Osteocyte (in vitro differentiated cells): ENCODE measurements at regions not wholly inside any gene's neighbourhood (a gene's known extent, or its start where the extent isn't known, plus 50 kb on each side); places are given as distances from the start of the nearest gene placed in this dataset.

ENCODE experiments used
- DNase-seq: peaks from one replicate; pipeline ENCODE4 v3.0.0; 2021; ENCODE audit warnings: mixed read lengths; ENCODE audit not compliant: unreplicated experiment; ENCODE audit errors: extremely low spot score
- H3K27ac Mint-ChIP-seq: one replicate; pipeline ENCODE4 v1.8.0; 2021; ENCODE audit warnings: mild to moderate bottlenecking, mixed read lengths; ENCODE audit not compliant: unreplicated experiment
- H3K27me3 Mint-ChIP-seq: one replicate; pipeline ENCODE4 v1.8.0; 2021; ENCODE audit warnings: mixed read lengths; ENCODE audit not compliant: unreplicated experiment
- H3K36me3 Mint-ChIP-seq: one replicate; pipeline ENCODE4 v1.8.0; 2021; ENCODE audit warnings: mixed read lengths; ENCODE audit not compliant: unreplicated experiment
- H3K4me1 Mint-ChIP-seq: one replicate; pipeline ENCODE4 v1.8.0; 2021; ENCODE audit warnings: mixed read lengths; ENCODE audit not compliant: unreplicated experiment
- H3K4me3 Mint-ChIP-seq: one replicate; pipeline ENCODE4 v1.8.0; 2021; ENCODE audit warnings: mild to moderate bottlenecking, moderate library complexity, mixed read lengths; ENCODE audit not compliant: unreplicated experiment
- H3K9me3 Mint-ChIP-seq: one replicate; pipeline ENCODE4 v1.8.0; 2021; ENCODE audit warnings: mixed read lengths; ENCODE audit not compliant: unreplicated experiment
- CTCF ChIP-seq: fragments of 200-600 bp; sonication (generic); IDR thresholded peaks from 2 replicates; pipeline ENCODE4 v1.5.0; 2021; ENCODE audit warnings: antibody characterized with exemption, mild to moderate bottlenecking, moderate library complexity

GRCh38 chr4:79688691-79689090 is 280.7 kb upstream of the GK2 start:
- Mint-ChIP-seq H3K4me1 (no peaks in the 10 kb centered on the region), H3K27ac (no peak overlapping the region), H3K36me3 (no peaks in the 10 kb centered on the region), H3K4me3 (no peak overlapping the region), H3K27me3 (peaks cover 3% of the 10 kb centered on the region), H3K9me3 (peaks cover 3% of the 10 kb centered on the region)
- TF ChIP-seq CTCF: no peak
- DNase-seq: no peak

GRCh38 chr4:79687006-79687405 is 279.0 kb upstream of the GK2 start:
- no peak for DNase-seq
- TF ChIP-seq CTCF: no peak
- no peaks in the 10 kb centered on the region for H3K9me3 Mint-ChIP-seq
- H3K4me1 Mint-ChIP-seq: no peaks in the 10 kb centered on the region
- H3K4me3 Mint-ChIP-seq: no peak overlapping the region
- no peaks in the 10 kb centered on the region for H3K36me3 Mint-ChIP-seq
- H3K27ac Mint-ChIP-seq: no peak overlapping the region
- H3K27me3 Mint-ChIP-seq: peaks cover 2% of the 10 kb centered on the region

- Mint-ChIP-seq H3K4me3 (no peak overlapping the region), H3K4me1 (no peaks in the 10 kb centered on the region), H3K36me3 (no peaks in the 10 kb centered on the region), H3K9me3 (no peaks in the 10 kb centered on the region), H3K27ac (no peak overlapping the region), H3K27me3 (peaks cover 2% of the 10 kb centered on the region)
- no peak for TF ChIP-seq CTCF
- no peak for DNase-seq
These were observed 277.5 kb upstream of the GK2 start for GRCh38 chr4:79685542-79685941.

- Mint-ChIP-seq H3K27me3 (peaks cover 2% of the 10 kb centered on the region), H3K4me3 (no peak overlapping the region), H3K27ac (no peak overlapping the region), H3K9me3 (no peaks in the 10 kb centered on the region), H3K4me1 (no peaks in the 10 kb centered on the region), H3K36me3 (no peaks in the 10 kb centered on the region)
- no peak for TF ChIP-seq CTCF
- DNase-seq: no peak
These were observed 276.5 kb upstream of the GK2 start for GRCh38 chr4:79684516-79684915.

- Mint-ChIP-seq H3K4me1 (no peaks in the 10 kb centered on the region), H3K27me3 (peaks cover 2% of the 10 kb centered on the region), H3K4me3 (no peak overlapping the region), H3K9me3 (no peaks in the 10 kb centered on the region), H3K36me3 (no peaks in the 10 kb centered on the region), H3K27ac (no peak overlapping the region)
- DNase-seq: no peak
- TF ChIP-seq CTCF: no peak
These were observed 274.9 kb upstream of the GK2 start for GRCh38 chr4:79682801-79683530.
